BJ (cell line): ENCODE measurements at regions not wholly inside any gene's neighbourhood (a gene's known extent, or its start where the extent isn't known, plus 50 kb on each side); places are given as distances from the start of the nearest gene placed in this dataset.

Experiments
- CTCF ChIA-PET: fragments of 350-600 bp; formaldehyde crosslinking; extraction: SDS; loops from one replicate; lab custom pipeline; 2021; ENCODE audit warnings: antibody characterized with exemption, inconsistent platforms; lab: Yijun Ruan, JAX
- POLR2A ChIA-PET: fragments of 300-600 bp; sonication (Branson Sonifier 250); formaldehyde crosslinking; extraction: SDS; loops from one replicate; lab custom pipeline; 2021; ENCODE audit warnings: antibody characterized with exemption; lab: Charles Lee
- DNase-seq: peaks from one replicate; pipeline ENCODE4 v3.0.0-alpha.2; 2011; ENCODE audit warnings: low read depth
- H3K27me3 ChIP-seq: 2 replicates; pipeline ENCODE4 v1.6.0; 2011; ENCODE audit warnings: low read length; ENCODE audit not compliant: control insufficient read depth, insufficient read depth
- H3K36me3 ChIP-seq: 2 replicates; pipeline ENCODE4 v1.5.1; 2011; ENCODE audit warnings: low read length; ENCODE audit not compliant: control insufficient read depth, insufficient read depth
- H3K4me3 ChIP-seq: 2 replicates; pipeline ENCODE4 v1.5.1; 2011; ENCODE audit warnings: low read depth, mild to moderate bottlenecking, control low read depth, low read length
- TF ChIP-seq, protein P1 (sequence below): IDR thresholded peaks from 2 replicates; pipeline ENCODE4 v1.5.1; 2011; ENCODE audit warnings: low read depth, mild to moderate bottlenecking, control low read depth, inconsistent platforms, low read length, moderate library complexity; ENCODE audit not compliant: insufficient read depth

- CTCF ChIA-PET = no interaction called here
- TF ChIP-seq, protein P1, sequence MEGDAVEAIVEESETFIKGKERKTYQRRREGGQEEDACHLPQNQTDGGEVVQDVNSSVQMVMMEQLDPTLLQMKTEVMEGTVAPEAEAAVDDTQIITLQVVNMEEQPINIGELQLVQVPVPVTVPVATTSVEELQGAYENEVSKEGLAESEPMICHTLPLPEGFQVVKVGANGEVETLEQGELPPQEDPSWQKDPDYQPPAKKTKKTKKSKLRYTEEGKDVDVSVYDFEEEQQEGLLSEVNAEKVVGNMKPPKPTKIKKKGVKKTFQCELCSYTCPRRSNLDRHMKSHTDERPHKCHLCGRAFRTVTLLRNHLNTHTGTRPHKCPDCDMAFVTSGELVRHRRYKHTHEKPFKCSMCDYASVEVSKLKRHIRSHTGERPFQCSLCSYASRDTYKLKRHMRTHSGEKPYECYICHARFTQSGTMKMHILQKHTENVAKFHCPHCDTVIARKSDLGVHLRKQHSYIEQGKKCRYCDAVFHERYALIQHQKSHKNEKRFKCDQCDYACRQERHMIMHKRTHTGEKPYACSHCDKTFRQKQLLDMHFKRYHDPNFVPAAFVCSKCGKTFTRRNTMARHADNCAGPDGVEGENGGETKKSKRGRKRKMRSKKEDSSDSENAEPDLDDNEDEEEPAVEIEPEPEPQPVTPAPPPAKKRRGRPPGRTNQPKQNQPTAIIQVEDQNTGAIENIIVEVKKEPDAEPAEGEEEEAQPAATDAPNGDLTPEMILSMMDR = no peak
- no peaks in the 10 kb centered on the region for H3K36me3 ChIP-seq
- no peak overlapping the region for H3K4me3 ChIP-seq
- DNase-seq = no peak
- POLR2A ChIA-PET = no interaction called here
- peaks cover 2% of the 10 kb centered on the region; the same call in 1 of the 2 replicates for H3K27me3 ChIP-seq
Observed at GRCh38 chr14:104465482-104466390, 113.8 kb upstream of the C14orf180 start.

GRCh38 chr14:104467236-104467635, 112.3 kb upstream of the C14orf180 start:
- Histone ChIP-seq H3K27me3 (no peaks in the 10 kb centered on the region), H3K4me3 (no peak overlapping the region), H3K36me3 (no peaks in the 10 kb centered on the region)
- TF ChIP-seq, protein P1 = no peak
- ChIA-PET CTCF (no interaction called here), POLR2A (no interaction called here)
- no peak for DNase-seq

- Histone ChIP-seq H3K36me3 (no peaks in the 10 kb centered on the region), H3K27me3 (no peaks in the 10 kb centered on the region), H3K4me3 (no peak overlapping the region)
- DNase-seq = no peak
- TF ChIP-seq, protein P1 = no peak
- ChIA-PET POLR2A (no interaction called here), CTCF (no interaction called here)
Observed at GRCh38 chr14:104467641-104468040, 111.9 kb upstream of the C14orf180 start.

- ChIA-PET CTCF (no interaction called here), POLR2A (no interaction called here)
- H3K27me3 ChIP-seq = no peaks in the 10 kb centered on the region
- no peak for DNase-seq
- no peaks in the 10 kb centered on the region for H3K36me3 ChIP-seq
- TF ChIP-seq, protein P1 = no peak
- no peak overlapping the region for H3K4me3 ChIP-seq
Observed at GRCh38 chr14:104469591-104469990, 110.0 kb upstream of the C14orf180 start.

GRCh38 chr14:104470588-104470987, 109.0 kb upstream of the C14orf180 start:
- TF ChIP-seq, protein P1 = no peak
- no peak for DNase-seq
- POLR2A ChIA-PET = no interaction called here
- CTCF ChIA-PET = no interaction called here
- no peaks in the 10 kb centered on the region for H3K27me3 ChIP-seq
- H3K4me3 ChIP-seq = no peak overlapping the region
- H3K36me3 ChIP-seq = no peaks in the 10 kb centered on the region
